HG02885 (cell line): ENCODE measurements at regions not wholly inside any gene's neighbourhood (a gene's known extent, or its start where the extent isn't known, plus 50 kb on each side); places are given as distances from the start of the nearest gene placed in this dataset.
A peak's percentile ranks its signal among the peaks of the same experiment; 100 is the strongest.
"Not testable (repeated sequence)": the region's sequence is repeated elsewhere in the genome, so short reads cannot be mapped to it uniquely, and the experiment has no call there.

Source experiments
- ATAC-seq: cut with Tn5 transposase; IDR thresholded peaks from one replicate; pipeline ENCODE4 v1.9.1; 2021; ENCODE audit warnings: mild to moderate bottlenecking; ENCODE audit not compliant: unreplicated experiment, poor library complexity

- ATAC-seq = no peak
Measured at GRCh38 chr5:40235471-40236400, 444.0 kb upstream of the PTGER4 start.

DNA sequence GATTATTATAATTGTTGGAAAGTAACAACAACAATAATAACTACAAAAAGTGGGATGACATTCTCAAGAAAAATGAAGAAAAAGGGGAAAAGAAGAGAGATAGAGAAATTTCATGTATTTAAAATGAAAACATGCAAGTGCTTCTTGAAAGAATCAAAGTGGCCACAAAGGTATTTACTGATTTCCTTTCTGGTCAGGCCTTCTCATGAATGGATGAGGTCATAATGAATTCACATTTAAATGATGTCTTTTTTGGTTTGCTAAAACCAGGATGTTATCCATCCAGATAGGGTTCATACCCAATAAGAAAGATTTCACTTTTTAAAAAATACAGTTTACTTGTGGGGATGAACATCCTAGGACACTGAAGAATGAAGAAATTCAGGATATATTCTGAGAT, 446.4 kb upstream of the PTGER4 start:
- ATAC-seq = no peak

- no peak for ATAC-seq
Measured at GRCh38 chr5:40227931-40228330, 451.8 kb upstream of the PTGER4 start.

DNA sequence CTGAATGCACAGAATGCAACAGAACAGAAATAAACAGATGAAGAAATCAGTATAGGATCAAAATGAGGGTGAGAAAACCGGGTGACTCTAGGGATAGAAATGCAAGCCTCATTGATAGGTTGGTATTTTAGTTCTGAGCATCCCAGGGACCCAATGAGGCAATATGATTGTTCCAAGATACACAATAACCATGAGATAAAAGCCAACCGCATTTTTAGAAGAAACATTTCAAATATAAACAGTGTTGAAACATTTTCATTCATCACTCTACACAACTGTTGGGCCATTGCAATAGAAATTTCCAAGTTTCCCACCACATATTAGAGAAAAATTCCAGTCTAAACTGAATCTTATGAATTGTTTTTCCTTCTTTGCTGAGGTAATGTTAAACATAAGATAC, 452.3 kb upstream of the PTGER4 start:
- ATAC-seq = no peak

- no peak for ATAC-seq
Measured at GRCh38 chr5:40226906-40227305, 452.8 kb upstream of the PTGER4 start.

DNA sequence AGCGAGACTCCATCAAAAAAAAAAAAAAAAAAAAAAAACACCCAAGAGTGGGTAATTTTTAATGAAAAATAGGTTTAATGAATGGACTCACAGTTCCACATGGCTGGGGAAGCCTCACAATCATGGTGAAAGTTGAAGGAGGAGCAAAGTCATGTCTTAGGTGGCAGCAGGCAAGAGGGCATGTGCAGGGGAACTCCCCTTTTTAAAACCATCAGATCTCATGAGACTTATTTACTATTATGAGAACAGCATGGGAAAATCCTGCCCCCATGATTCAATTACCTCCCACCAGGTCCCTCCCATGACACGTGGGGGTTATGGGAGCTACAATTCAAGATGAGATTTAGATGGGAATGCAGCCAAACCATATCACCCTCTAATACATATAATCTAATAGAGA, 454.6 kb upstream of the PTGER4 start:
- not testable (repeated sequence) for ATAC-seq

DNA sequence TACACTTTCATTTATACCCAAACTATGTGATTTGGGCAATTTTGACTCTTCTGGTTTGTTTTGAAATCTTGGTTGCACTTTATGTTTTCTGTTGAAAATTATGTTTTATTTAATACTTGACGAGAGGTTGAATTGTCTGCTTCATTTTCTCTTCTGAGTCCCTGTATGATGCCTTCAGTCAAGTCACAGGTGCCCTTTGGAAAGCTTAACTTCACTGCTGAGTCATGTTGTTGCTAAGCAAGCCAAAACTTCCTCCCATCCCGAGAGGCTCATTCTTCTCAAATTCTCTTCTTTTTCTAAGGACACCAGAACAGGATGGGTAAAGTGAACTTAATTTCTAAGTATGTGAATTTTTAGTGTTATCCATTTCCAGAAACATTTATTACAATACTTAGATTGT, 455.3 kb upstream of the PTGER4 start:
- ATAC-seq = peak; percentile 15

DNA sequence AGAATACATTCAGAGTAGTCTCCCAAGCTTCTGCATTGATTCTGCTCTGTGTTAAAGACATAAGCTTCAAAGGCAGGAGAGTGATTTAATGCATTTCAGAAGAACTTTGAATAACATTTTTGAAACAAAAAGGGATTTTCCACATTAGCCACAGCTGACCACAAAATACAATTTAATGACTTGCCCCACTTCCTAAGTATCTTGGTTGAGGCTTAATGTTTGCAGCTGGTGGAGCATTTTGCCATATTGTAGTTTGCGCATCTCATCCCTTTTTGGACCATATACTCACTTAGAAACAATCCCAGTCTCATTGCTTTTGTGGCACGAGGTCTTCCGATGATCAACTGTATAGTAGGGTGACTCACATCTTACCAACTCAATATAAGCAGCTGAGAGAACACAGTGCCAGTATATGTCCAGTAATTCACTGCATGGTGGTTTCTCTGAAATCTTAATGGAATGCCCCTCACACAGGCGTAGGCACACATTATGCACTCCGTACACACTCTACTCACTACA, 455.8 kb upstream of the PTGER4 start:
- peak; percentile 62 for ATAC-seq

- ATAC-seq = no peak
Measured at GRCh38 chr5:40221796-40222195, 457.9 kb upstream of the PTGER4 start.

DNA sequence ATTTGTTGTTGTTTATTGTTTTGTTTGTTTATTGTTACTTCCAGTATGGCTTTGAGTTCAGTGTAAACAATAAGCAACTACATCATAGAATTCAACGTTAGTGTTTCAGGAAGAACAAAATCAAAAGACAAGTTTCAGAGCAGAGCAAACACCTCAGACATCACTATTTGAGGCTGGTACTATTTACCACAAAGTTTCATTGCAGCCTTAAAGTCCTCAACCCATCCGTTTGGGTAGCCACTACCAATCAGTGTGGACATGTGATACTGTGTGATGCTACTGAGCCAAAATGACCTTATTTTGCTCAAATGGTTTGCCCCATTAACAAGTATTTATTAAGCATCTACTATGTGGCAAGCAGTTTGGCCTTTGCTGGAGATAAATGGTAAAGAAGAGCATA, 458.5 kb upstream of the PTGER4 start:
- no peak for ATAC-seq

DNA sequence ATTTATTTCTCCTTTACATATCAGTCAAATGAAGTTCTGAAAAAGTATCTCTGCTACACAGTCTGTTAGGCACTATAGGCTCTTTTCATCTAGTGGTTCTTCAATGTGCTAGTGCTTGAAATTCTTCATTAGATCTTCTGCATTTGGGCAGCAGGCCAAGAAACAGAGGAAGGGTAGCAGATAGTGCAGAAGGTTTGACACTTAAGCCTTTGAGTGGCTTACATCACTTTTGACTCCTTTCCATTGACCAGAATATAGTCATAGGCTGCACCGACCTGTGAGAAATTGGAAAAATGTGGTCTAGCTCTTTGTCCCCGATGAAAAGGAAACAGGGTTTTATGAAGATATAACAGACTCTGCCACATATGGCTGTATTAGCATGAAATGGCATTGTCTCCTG, 459.5 kb upstream of the PTGER4 start:
- no peak for ATAC-seq

DNA sequence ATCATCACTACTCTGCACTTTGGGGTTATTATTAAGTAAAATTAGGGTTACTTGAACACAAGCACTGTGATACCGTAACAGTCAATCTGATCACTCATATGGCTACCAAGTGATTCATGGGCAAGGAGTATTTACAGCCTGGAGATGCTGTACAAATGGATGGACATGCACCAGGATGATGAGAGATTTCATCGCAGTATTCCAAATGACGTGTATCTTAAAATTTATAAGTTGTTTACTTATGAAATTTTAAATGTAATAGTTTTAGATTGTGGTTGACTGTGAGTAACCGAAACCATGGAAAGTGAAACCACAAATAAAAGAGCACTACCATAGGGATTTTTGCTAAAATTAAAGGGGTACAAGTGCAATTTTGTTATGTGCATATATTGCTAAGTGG, 462.2 kb upstream of the PTGER4 start:
- ATAC-seq = no peak

GRCh38 chr5:40210694-40211093, 469.0 kb upstream of the PTGER4 start:
- no peak for ATAC-seq

GRCh38 chr5:40206030-40206429, 473.7 kb upstream of the PTGER4 start:
- ATAC-seq = no peak

DNA sequence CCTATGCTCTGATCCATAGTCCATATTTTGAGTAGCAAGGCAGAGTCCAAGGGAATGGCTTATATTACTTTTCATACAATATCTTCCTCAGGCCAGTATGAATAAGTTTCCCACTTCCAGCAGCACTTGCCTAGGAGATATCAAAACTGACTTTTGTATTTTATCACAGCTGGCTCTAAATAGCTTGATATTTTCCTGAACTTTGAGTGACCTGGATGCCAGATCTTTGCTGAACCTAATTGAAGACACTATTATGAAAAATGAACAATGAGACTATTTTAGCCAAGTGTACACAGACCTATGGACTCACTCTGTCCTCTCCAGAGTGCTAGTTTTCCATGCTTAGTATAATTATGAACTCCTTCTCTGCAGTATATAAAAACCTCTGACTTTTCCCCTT, 475.6 kb upstream of the PTGER4 start:
- ATAC-seq = no peak

DNA sequence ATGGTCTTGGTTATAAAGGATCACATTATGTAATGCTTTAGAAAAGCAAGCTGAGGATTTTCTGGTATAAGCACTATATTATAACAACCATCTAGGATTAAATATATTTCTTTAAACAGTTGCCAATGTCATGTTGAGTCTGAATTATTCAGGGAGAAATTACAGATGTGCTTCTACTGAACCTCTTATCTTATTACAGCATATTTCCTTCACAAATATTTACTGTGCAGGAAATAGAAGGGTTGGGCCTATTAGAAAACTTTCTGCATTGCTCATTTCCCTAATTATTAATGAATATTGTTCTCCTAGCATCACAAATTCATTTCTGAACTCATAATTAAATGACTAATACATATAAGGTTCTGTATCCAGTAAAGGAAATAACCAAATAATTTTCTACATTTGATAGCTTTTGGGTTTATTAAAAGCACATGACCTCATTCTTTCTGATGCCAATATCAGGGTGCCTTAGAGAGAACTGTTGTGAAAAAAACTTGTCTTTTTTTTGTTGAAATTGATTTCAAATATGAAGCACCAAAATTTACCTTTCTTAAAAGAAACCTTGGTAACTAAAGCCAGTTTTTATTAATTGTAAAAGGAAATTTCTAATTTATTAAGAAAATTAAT, 476.8 kb upstream of the PTGER4 start:
- no peak for ATAC-seq

DNA sequence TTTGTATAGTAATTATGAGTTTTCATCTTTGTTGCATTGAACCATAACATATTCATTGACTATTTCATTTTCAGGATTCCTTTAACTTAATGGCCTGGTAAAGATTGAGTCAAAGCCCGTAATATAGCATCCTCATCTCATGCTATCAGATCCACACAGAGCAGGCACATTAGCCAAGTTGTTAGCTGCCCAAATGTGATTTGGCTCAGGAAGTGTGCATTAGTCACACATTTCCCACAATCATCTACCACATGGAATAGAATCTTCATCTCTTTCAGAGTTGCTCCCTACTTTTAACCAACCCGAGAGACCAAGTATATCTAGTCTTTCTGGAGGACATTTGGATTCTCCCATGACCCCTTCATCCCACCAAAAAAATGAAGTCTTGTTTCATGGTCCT, 481.0 kb upstream of the PTGER4 start:
- ATAC-seq = no peak

DNA sequence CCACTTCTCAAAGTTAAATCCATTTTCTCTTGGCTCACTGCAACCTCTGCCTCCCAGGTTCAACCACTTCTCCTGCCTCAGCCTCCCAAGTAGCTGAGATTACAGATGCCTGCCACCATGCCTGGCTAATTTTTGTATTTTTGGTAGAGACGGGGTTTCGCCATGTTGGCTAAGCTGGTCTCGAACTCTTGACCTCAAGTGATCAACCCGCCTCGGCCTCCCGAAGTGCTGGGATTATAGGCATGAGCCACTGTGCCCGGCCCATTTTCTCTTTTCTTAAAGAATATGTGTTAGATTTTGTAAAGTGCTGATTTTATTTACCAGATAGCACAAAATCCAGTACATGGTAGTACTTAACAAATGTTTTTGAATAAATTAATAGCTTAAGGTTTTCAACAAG, 484.1 kb upstream of the PTGER4 start:
- not testable (repeated sequence) for ATAC-seq

DNA sequence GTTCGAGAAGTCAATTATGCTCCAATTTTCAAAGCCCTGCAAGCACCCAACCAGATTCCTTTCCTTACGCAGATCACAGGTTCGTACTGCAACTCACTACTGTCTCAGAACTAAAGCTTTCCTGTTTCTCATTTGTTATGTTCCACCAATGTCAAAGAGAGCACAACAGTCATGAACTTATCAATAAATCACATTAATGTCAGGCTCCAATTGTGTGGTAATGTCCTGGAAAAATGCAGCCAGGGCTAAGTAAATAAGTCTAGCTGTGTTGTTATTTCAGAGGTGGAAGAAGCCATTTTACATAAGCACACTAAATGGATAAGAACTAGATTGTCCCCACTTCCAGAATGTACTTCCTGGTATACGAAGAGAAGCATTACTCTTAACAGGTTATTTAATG, 488.6 kb upstream of the PTGER4 start:
- ATAC-seq = no peak

- ATAC-seq = no peak
Measured at GRCh38 chr5:40172721-40173120, 507.0 kb upstream of the PTGER4 start.

GRCh38 chr5:40171971-40172370, 507.7 kb upstream of the PTGER4 start:
- no peak for ATAC-seq

- no peak for ATAC-seq
Measured at GRCh38 chr5:40167283-40167682, 512.4 kb upstream of the PTGER4 start.
